Liver (tissue), 7 donors: ENCODE measurements at regions not wholly inside any gene's neighbourhood (a gene's known extent, or its start where the extent isn't known, plus 50 kb on each side); places are given as distances from the start of the nearest gene placed in this dataset.

Experiments used
- DNase-seq: peaks from one replicate; pipeline ENCODE4 v3.0.0-alpha.2; 2017; ENCODE audit warnings: low spot score
- H3K27ac ChIP-seq, 2 donors: one replicate each; pipeline ENCODE4 v1.7.0; 2013; ENCODE audit warnings: inconsistent platforms in 2 of 2, low read length in 2 of 2, control low read depth in 1 of 2, low read depth in 1 of 2, mild to moderate bottlenecking in 1 of 2
- H3K27me3 ChIP-seq, 4 donors: one replicate each; pipeline versions ENCODE4 v1.6.1 to v1.7.0; 2013; ENCODE audit warnings: low read length in 3 of 4, inconsistent platforms in 1 of 4, mild to moderate bottlenecking in 1 of 4, moderate library complexity in 1 of 4; ENCODE audit not compliant: control insufficient read depth in 4 of 4, insufficient read depth in 4 of 4
- H3K36me3 ChIP-seq, 4 donors: one replicate each; pipeline versions ENCODE4 v1.6.1 to v1.7.0; 2013; ENCODE audit warnings: low read length in 3 of 4, mild to moderate bottlenecking in 3 of 4, low read depth in 1 of 4, moderate library complexity in 1 of 4; ENCODE audit not compliant: control insufficient read depth in 4 of 4, insufficient read depth in 3 of 4
- H3K4me1 ChIP-seq, 4 donors: one replicate each; pipeline versions ENCODE4 v1.6.1 to v1.7.0; 2013; ENCODE audit warnings: low read length in 3 of 4, mild to moderate bottlenecking in 3 of 4, moderate library complexity in 1 of 4; ENCODE audit not compliant: control insufficient read depth in 4 of 4, insufficient read depth in 4 of 4
- H3K4me3 ChIP-seq, 3 donors: one replicate each; pipeline versions ENCODE4 v1.6.1 to v1.7.0; 2013; ENCODE audit warnings: low read length in 3 of 3, control low read depth in 1 of 3, low read depth in 1 of 3, mild to moderate bottlenecking in 1 of 3
- H3K9ac ChIP-seq, 2 donors: one replicate each; pipeline ENCODE4 v1.7.0; 2013; ENCODE audit warnings: low read length in 2 of 2, mild to moderate bottlenecking in 2 of 2, moderate library complexity in 2 of 2, control low read depth in 1 of 2, low read depth in 1 of 2
- H3K9me3 ChIP-seq, 4 donors: one replicate each; pipeline versions ENCODE4 v1.6.1 to v1.7.0; 2013; ENCODE audit warnings: low read length in 3 of 4; ENCODE audit not compliant: control insufficient read depth in 4 of 4
- EGR1 ChIP-seq, 2 donors: IDR thresholded peaks; 2 replicates each; pipeline ENCODE4 v1.6.1; 2016 to 2018; ENCODE audit warnings: antibody characterized with exemption in 2 of 2, low read depth in 2 of 2
- FOXA1 ChIP-seq: IDR thresholded peaks from 2 replicates; pipeline ENCODE4 v1.6.1; 2016; ENCODE audit warnings: antibody characterized with exemption
- FOXA2 ChIP-seq: IDR thresholded peaks from 2 replicates; pipeline ENCODE4 v1.6.1; 2016; ENCODE audit warnings: antibody characterized with exemption
- HNF4A ChIP-seq, 2 donors: conservative IDR thresholded peaks; 2 replicates each; pipeline ENCODE4 v1.6.1; 2016; ENCODE audit warnings: antibody characterized with exemption in 2 of 2, mild to moderate bottlenecking in 2 of 2
- JUND ChIP-seq, 2 donors: IDR thresholded peaks; 2 replicates each; pipeline ENCODE4 v1.6.1; 2016; ENCODE audit warnings: antibody characterized with exemption in 2 of 2
- RAD21 ChIP-seq, 2 donors: IDR thresholded peaks; 2 replicates each; pipeline ENCODE4 v1.6.1; 2016; ENCODE audit warnings: antibody characterized with exemption in 2 of 2, mild to moderate bottlenecking in 2 of 2
- YY1 ChIP-seq: IDR thresholded peaks from 2 replicates; pipeline ENCODE4 v1.6.1; 2016; ENCODE audit warnings: antibody characterized with exemption, mild to moderate bottlenecking
- TF ChIP-seq, protein P1 (sequence below): IDR thresholded peaks from 2 replicates; pipeline ENCODE4 v1.6.1; 2016; ENCODE audit warnings: antibody characterized with exemption, mild to moderate bottlenecking
- TF ChIP-seq, protein P2 (sequence below): fragments of 150-350 bp; IDR thresholded peaks from 2 replicates; pipeline ENCODE4 v1.5.1; 2017; ENCODE audit warnings: improper control_type of control experiment, low read depth, low read length; ENCODE audit not compliant: missing input control
- TF ChIP-seq, protein P3 (sequence below): IDR thresholded peaks from 2 replicates; pipeline ENCODE4 v1.6.1; 2016; ENCODE audit warnings: antibody characterized with exemption
- TF ChIP-seq, protein P4 (sequence below): IDR thresholded peaks from 2 replicates; pipeline ENCODE4 v1.6.1; 2016; ENCODE audit warnings: antibody characterized with exemption
- donor health status: healthy.
- donor health status: healthy.
- donor health status: healthy.
- donor health status: healthy.

- H3K27ac ChIP-seq: no peak overlapping the region
- H3K36me3 ChIP-seq: no peaks in the 10 kb centered on the region
- no peak overlapping the region for H3K4me3 ChIP-seq
- H3K9ac ChIP-seq: no peak overlapping the region
- H3K27me3 ChIP-seq: peaks cover 0 to 3% (median 0%) of the 10 kb centered on the region in 4 donors
- H3K4me1 ChIP-seq: no peaks in the 10 kb centered on the region
- no peaks in the 10 kb centered on the region for H3K9me3 ChIP-seq
- TF ChIP-seq, protein P1, sequence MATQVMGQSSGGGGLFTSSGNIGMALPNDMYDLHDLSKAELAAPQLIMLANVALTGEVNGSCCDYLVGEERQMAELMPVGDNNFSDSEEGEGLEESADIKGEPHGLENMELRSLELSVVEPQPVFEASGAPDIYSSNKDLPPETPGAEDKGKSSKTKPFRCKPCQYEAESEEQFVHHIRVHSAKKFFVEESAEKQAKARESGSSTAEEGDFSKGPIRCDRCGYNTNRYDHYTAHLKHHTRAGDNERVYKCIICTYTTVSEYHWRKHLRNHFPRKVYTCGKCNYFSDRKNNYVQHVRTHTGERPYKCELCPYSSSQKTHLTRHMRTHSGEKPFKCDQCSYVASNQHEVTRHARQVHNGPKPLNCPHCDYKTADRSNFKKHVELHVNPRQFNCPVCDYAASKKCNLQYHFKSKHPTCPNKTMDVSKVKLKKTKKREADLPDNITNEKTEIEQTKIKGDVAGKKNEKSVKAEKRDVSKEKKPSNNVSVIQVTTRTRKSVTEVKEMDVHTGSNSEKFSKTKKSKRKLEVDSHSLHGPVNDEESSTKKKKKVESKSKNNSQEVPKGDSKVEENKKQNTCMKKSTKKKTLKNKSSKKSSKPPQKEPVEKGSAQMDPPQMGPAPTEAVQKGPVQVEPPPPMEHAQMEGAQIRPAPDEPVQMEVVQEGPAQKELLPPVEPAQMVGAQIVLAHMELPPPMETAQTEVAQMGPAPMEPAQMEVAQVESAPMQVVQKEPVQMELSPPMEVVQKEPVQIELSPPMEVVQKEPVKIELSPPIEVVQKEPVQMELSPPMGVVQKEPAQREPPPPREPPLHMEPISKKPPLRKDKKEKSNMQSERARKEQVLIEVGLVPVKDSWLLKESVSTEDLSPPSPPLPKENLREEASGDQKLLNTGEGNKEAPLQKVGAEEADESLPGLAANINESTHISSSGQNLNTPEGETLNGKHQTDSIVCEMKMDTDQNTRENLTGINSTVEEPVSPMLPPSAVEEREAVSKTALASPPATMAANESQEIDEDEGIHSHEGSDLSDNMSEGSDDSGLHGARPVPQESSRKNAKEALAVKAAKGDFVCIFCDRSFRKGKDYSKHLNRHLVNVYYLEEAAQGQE: peak; percentile 89
- TF ChIP-seq, protein P2, sequence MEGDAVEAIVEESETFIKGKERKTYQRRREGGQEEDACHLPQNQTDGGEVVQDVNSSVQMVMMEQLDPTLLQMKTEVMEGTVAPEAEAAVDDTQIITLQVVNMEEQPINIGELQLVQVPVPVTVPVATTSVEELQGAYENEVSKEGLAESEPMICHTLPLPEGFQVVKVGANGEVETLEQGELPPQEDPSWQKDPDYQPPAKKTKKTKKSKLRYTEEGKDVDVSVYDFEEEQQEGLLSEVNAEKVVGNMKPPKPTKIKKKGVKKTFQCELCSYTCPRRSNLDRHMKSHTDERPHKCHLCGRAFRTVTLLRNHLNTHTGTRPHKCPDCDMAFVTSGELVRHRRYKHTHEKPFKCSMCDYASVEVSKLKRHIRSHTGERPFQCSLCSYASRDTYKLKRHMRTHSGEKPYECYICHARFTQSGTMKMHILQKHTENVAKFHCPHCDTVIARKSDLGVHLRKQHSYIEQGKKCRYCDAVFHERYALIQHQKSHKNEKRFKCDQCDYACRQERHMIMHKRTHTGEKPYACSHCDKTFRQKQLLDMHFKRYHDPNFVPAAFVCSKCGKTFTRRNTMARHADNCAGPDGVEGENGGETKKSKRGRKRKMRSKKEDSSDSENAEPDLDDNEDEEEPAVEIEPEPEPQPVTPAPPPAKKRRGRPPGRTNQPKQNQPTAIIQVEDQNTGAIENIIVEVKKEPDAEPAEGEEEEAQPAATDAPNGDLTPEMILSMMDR: no peak
- no peak for DNase-seq
Measured at GRCh38 chr4:75141162-75141561, 208.2 kb downstream of the PARM1 start.

GRCh38 chr4:75137302-75137701, 204.4 kb downstream of the PARM1 start:
- H3K4me3 ChIP-seq: no peak overlapping the region
- H3K4me1 ChIP-seq: no peaks in the 10 kb centered on the region
- TF ChIP-seq, protein P3, sequence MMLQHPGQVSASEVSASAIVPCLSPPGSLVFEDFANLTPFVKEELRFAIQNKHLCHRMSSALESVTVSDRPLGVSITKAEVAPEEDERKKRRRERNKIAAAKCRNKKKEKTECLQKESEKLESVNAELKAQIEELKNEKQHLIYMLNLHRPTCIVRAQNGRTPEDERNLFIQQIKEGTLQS: no peak
- TF ChIP-seq JUND (IDR thresholded peaks at IDR 0.05) (no peak), YY1 (no peak), EGR1 (IDR thresholded peaks at IDR 0.05; ENCODE audit: low read depth in 2 of 2) (no peak), HNF4A (conservative IDR thresholded peaks at IDR 0.05) (no peak), FOXA2 (no peak), FOXA1 (no peak), RAD21 (IDR thresholded peaks at IDR 0.05) (no peak)
- TF ChIP-seq, protein P2: no peak
- TF ChIP-seq, protein P1: no peak
- TF ChIP-seq, protein P4, sequence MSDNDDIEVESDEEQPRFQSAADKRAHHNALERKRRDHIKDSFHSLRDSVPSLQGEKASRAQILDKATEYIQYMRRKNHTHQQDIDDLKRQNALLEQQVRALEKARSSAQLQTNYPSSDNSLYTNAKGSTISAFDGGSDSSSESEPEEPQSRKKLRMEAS: no peak

More at GRCh38 chr4:75137302-75137701, 204.4 kb downstream of the PARM1 start:
- Histone ChIP-seq H3K36me3 (no peaks in the 10 kb centered on the region), H3K9ac (no peak overlapping the region), H3K27me3 (peaks cover 0 to 3% (median 0%) of the 10 kb centered on the region in 4 donors), H3K9me3 (no peaks in the 10 kb centered on the region), H3K27ac (no peak overlapping the region)
- DNase-seq: no peak
